ENCODE measurements at regions not wholly inside any gene's neighbourhood (a gene's known extent, or its start where the extent isn't known, plus 50 kb on each side); places are given as distances from the start of the nearest gene placed in this dataset.

DNA sequence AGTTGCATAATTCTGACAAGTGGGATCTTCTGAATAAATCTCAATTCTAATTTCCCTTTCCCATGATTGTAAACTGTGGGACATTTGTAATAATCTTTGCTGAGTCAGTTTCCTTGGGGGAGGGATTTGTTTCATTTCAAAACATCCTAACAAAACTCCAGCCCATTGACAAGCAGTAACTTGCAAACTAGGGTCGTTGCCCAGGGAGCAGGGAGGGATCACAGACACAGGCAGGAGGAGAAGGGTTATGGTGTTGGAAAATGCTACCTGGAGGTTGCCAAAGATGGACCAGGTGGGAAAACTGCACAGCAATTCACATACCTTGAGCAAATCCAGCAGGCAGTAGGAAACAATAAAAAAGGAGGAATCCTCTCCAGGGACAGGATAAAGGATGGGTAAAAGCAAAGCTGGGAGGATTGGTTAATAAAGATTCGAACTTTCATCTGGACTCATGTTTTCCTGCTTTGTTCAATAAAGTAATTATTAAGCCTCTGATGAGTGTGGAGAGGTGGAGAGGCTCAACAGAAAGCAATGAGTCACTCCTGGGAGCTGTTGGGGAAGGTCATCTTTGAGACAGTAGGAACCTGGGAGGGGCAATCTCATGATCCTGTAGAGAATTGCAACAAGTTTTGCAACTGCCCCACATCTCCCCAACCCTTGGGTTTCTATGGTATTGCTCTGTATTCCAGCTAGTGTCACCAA is 87.3 kb upstream of the AKIRIN2 start:
- intact Hi-C loops (cut with micrococcal nuclease; ENCODE audit: unreplicated experiment), result no loop called here
- Histone ChIP-seq H3K4me1 (ENCODE audit: insufficient read depth, low read length, poor library complexity, severe bottlenecking) (peaks cover 33% of the 10 kb centered on the region), H3K9me3 (ENCODE audit: low read depth, low read length, poor library complexity, severe bottlenecking) (no peaks in the 10 kb centered on the region), H3K36me3 (ENCODE audit: insufficient read depth, low read length, poor library complexity, severe bottlenecking) (no peaks in the 10 kb centered on the region), H3K4me3 (ENCODE audit: low read depth, low read length, poor library complexity, severe bottlenecking) (no peak overlapping the region), H3K27ac (ENCODE audit: low read depth, low read length, poor library complexity, severe bottlenecking) (no peak overlapping the region), H3K27me3 (replicated peaks; ENCODE audit: insufficient read depth, low read depth, low read length, poor library complexity) (no peaks in the 10 kb centered on the region)
- DNase-seq (ENCODE audit: low spot score), result peak; percentile 27
- ChIA-PET CTCF (no interaction called here), POLR2A (ENCODE audit: low non-redundant PET) (no interaction called here)
- TF ChIP-seq CTCF (conservative IDR thresholded peaks at IDR 0.05; ENCODE audit: low read depth, low read length), result no peak
- BruUV-seq (replicated peaks), result no TSS peak

- H3K4me1 ChIP-seq (ENCODE audit: insufficient read depth, low read length, poor library complexity, severe bottlenecking), result peaks cover 33% of the 10 kb centered on the region
- no peak for TF ChIP-seq CTCF (conservative IDR thresholded peaks at IDR 0.05; ENCODE audit: low read depth, low read length)
- no peak for TF ChIP-seq EZH2 (IDR thresholded peaks at IDR 0.05; ENCODE audit: borderline replicate concordance, low read depth, low read length, poor library complexity, severe bottlenecking)
- no peak overlapping the region for H3K4me3 ChIP-seq (ENCODE audit: low read depth, low read length, poor library complexity, severe bottlenecking)
- no peak for DNase-seq (ENCODE audit: low spot score)
- H3K27ac ChIP-seq (ENCODE audit: low read depth, low read length, poor library complexity, severe bottlenecking), result no peak overlapping the region
- H3K9me3 ChIP-seq (ENCODE audit: low read depth, low read length, poor library complexity, severe bottlenecking), result no peaks in the 10 kb centered on the region
- ChIA-PET CTCF (no interaction called here), POLR2A (ENCODE audit: low non-redundant PET) (no interaction called here)
- BruUV-seq (replicated peaks), result no TSS peak
- intact Hi-C loops (cut with micrococcal nuclease; ENCODE audit: unreplicated experiment), result no loop called here
- H3K27me3 ChIP-seq (replicated peaks; ENCODE audit: insufficient read depth, low read depth, low read length, poor library complexity), result no peaks in the 10 kb centered on the region
- no peaks in the 10 kb centered on the region for H3K36me3 ChIP-seq (ENCODE audit: insufficient read depth, low read length, poor library complexity, severe bottlenecking)
These were observed 86.1 kb upstream of the AKIRIN2 start for GRCh38 chr6:87788141-87788540.

- no peak overlapping the region for H3K4me3 ChIP-seq (ENCODE audit: low read depth, low read length, poor library complexity, severe bottlenecking)
- no peaks in the 10 kb centered on the region for H3K36me3 ChIP-seq (ENCODE audit: insufficient read depth, low read length, poor library complexity, severe bottlenecking)
- POLR2A ChIA-PET (ENCODE audit: low non-redundant PET), result no interaction called here
- intact Hi-C loops (cut with micrococcal nuclease; ENCODE audit: unreplicated experiment), result no loop called here
- TF ChIP-seq EZH2 (IDR thresholded peaks at IDR 0.05; ENCODE audit: borderline replicate concordance, low read depth, low read length, poor library complexity, severe bottlenecking) (no peak), CTCF (conservative IDR thresholded peaks at IDR 0.05; ENCODE audit: low read depth, low read length) (no peak)
- no peaks in the 10 kb centered on the region for H3K27me3 ChIP-seq (replicated peaks; ENCODE audit: insufficient read depth, low read depth, low read length, poor library complexity)
- CTCF ChIA-PET, result no interaction called here
- H3K4me1 ChIP-seq (ENCODE audit: insufficient read depth, low read length, poor library complexity, severe bottlenecking), result peaks cover 20% of the 10 kb centered on the region
- BruUV-seq (replicated peaks), result no TSS peak
- DNase-seq (ENCODE audit: low spot score), result no peak
- H3K27ac ChIP-seq (ENCODE audit: low read depth, low read length, poor library complexity, severe bottlenecking), result no peak overlapping the region
- no peaks in the 10 kb centered on the region for H3K9me3 ChIP-seq (ENCODE audit: low read depth, low read length, poor library complexity, severe bottlenecking)
These were observed 83.3 kb upstream of the AKIRIN2 start for GRCh38 chr6:87785229-87785862.
